Body of pancreas (tissue), 4 donors: ENCODE measurements at regions not wholly inside any gene's neighbourhood (a gene's known extent, or its start where the extent isn't known, plus 50 kb on each side); places are given as distances from the start of the nearest gene placed in this dataset.

Experiments
- POLR2A ChIP-seq, 3 donors: fragments of 450-650 bp; IDR thresholded peaks; one replicate each; pipeline ENCODE4 v1.6.1; 2016; ENCODE audit warnings: antibody characterized with exemption in 3 of 3, mild to moderate bottlenecking in 2 of 3
- TF ChIP-seq, protein P1 (sequence below), 7 experiments: fragments of 450-650 bp in 4 of 7; fragments of 200-600 bp in 3 of 7; sonication (generic) in 3 of 7; IDR thresholded peaks; one replicate each; pipeline ENCODE4 v1.5.1; 2016 to 2019; ENCODE audit warnings: antibody characterized with exemption in 7 of 7

DNA sequence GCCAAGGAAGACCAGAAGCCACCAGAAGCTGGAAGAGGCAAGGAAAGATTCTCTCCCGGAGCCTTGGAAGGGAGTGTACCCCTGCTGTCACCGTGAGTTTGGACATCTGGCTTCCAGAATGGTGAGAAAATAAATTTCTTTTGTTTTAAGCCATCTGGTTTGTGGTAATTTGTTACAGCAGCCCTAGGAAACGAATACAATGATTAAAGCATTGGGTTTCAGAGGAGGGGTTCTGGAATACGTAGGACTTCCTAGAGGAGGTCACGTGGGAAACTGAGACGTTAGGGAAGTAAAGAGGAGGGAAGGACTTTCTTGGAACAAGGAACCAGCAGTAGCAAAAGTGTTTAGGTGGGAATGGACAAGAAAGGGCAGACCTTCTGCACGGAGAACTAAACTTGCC lies 377.7 kb downstream of the IL20RB start:
- TF ChIP-seq, protein P1, sequence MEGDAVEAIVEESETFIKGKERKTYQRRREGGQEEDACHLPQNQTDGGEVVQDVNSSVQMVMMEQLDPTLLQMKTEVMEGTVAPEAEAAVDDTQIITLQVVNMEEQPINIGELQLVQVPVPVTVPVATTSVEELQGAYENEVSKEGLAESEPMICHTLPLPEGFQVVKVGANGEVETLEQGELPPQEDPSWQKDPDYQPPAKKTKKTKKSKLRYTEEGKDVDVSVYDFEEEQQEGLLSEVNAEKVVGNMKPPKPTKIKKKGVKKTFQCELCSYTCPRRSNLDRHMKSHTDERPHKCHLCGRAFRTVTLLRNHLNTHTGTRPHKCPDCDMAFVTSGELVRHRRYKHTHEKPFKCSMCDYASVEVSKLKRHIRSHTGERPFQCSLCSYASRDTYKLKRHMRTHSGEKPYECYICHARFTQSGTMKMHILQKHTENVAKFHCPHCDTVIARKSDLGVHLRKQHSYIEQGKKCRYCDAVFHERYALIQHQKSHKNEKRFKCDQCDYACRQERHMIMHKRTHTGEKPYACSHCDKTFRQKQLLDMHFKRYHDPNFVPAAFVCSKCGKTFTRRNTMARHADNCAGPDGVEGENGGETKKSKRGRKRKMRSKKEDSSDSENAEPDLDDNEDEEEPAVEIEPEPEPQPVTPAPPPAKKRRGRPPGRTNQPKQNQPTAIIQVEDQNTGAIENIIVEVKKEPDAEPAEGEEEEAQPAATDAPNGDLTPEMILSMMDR (IDR thresholded peaks at IDR 0.05), result no peak
- no peak for TF ChIP-seq POLR2A (IDR thresholded peaks at IDR 0.05)
